Thymus (tissue), 11 donors: ENCODE measurements at regions not wholly inside any gene's neighbourhood (a gene's known extent, or its start where the extent isn't known, plus 50 kb on each side); places are given as distances from the start of the nearest gene placed in this dataset.
A peak's percentile ranks its signal among the peaks of the same experiment; 100 is the strongest.

Experiments
- DNase-seq, 9 donors: peaks; one replicate each; pipeline ENCODE4 v3.0.0-alpha.2; 2013; ENCODE audit warnings: low spot score in 9 of 9, low read depth in 6 of 9, missing footprints in 1 of 9
- H3K27ac ChIP-seq, 2 donors: one replicate each; pipeline ENCODE4 v1.5.1; 2013; ENCODE audit warnings: control low read depth in 1 of 2, low read depth in 1 of 2, low read length in 1 of 2, mild to moderate bottlenecking in 1 of 2, moderate library complexity in 1 of 2
- H3K27me3 ChIP-seq, 2 donors: one replicate each; pipeline ENCODE4 v1.5.1; 2013; ENCODE audit warnings: low read length in 1 of 2; ENCODE audit not compliant: control insufficient read depth in 2 of 2, insufficient read depth in 1 of 2
- H3K36me3 ChIP-seq, 2 donors: one replicate each; pipeline ENCODE4 v1.5.1; 2013; ENCODE audit warnings: low read length in 1 of 2, mild to moderate bottlenecking in 1 of 2, moderate library complexity in 1 of 2; ENCODE audit not compliant: control insufficient read depth in 2 of 2, insufficient read depth in 2 of 2
- H3K4me1 ChIP-seq, 2 donors: one replicate each; pipeline ENCODE4 v1.5.1; 2013; ENCODE audit warnings: low read length in 2 of 2; ENCODE audit not compliant: control insufficient read depth in 2 of 2, insufficient read depth in 2 of 2
- H3K4me3 ChIP-seq, 2 donors: one replicate each; pipeline ENCODE4 v1.5.1; 2013; ENCODE audit warnings: low read length in 2 of 2, control low read depth in 1 of 2, mild to moderate bottlenecking in 1 of 2
- H3K9me3 ChIP-seq, 2 donors: one replicate each; pipeline ENCODE4 v1.5.1; 2013; ENCODE audit warnings: low read length in 1 of 2, mild to moderate bottlenecking in 1 of 2; ENCODE audit not compliant: control insufficient read depth in 2 of 2, insufficient read depth in 1 of 2
- WGBS: extraction: QIAGEN DNeasy Blood & Tissue Kit; methylation state at CpG from one replicate; pipeline ENCODE4 v1.1.7; 2013; 5-methylcytosine and 5-hydroxymethylcytosine counted together
- donor health status: healthy.

- H3K27ac ChIP-seq, result no peak overlapping the region
- peaks cover 4 to 25% of the 10 kb centered on the region in 2 donors for H3K4me1 ChIP-seq
- WGBS, result 89% methylated on average over 19 of the region's 19 CpGs
These were observed 65.3 kb upstream of the ZMIZ1 start for GRCh38 chr10:79003183-79004100.

GRCh38 chr10:79004311-79004710 is 64.5 kb upstream of the ZMIZ1 start:
- DNase-seq, result no peak
- whole genome bisulfite sequencing, result 77% methylated on average over 5 of the region's 5 CpGs
- Histone ChIP-seq H3K27ac (no peak overlapping the region), H3K36me3 (no peaks in the 10 kb centered on the region), H3K4me3 (no peak overlapping the region), H3K4me1 (peaks cover 4 to 25% of the 10 kb centered on the region in 2 donors), H3K9me3 (no peaks in the 10 kb centered on the region), H3K27me3 (peaks cover 0 to 5% of the 10 kb centered on the region in 2 donors)

More at GRCh38 chr10:79003183-79004100, 65.3 kb upstream of the ZMIZ1 start:
- no peaks in the 10 kb centered on the region for H3K9me3 ChIP-seq
- DNase-seq, result no peak
- H3K36me3 ChIP-seq, result no peaks in the 10 kb centered on the region
- H3K4me3 ChIP-seq, result no peak overlapping the region
- H3K27me3 ChIP-seq, result peaks cover 0 to 5% of the 10 kb centered on the region in 2 donors

GRCh38 chr10:79005126-79005810 is 63.5 kb upstream of the ZMIZ1 start:
- 82% methylated on average over 11 of the region's 11 CpGs for WGBS

GRCh38 chr10:79007018-79007417 is 61.7 kb upstream of the ZMIZ1 start:
- H3K4me1 ChIP-seq, result peaks cover 4 to 18% of the 10 kb centered on the region in 2 donors
- H3K4me3 ChIP-seq, result no peak overlapping the region
- no peaks in the 10 kb centered on the region for H3K9me3 ChIP-seq
- H3K27ac ChIP-seq, result no peak overlapping the region
- no peaks in the 10 kb centered on the region for H3K36me3 ChIP-seq
- DNase-seq, result no peak
- WGBS, result 87% methylated on average over 8 of the region's 8 CpGs
- peaks cover 0 to 2% of the 10 kb centered on the region in 2 donors for H3K27me3 ChIP-seq

More at GRCh38 chr10:79005126-79005810, 63.5 kb upstream of the ZMIZ1 start:
- no peak overlapping the region for H3K27ac ChIP-seq
- peaks cover 4 to 25% of the 10 kb centered on the region in 2 donors for H3K4me1 ChIP-seq
- H3K4me3 ChIP-seq, result no peak overlapping the region
- no peaks in the 10 kb centered on the region for H3K36me3 ChIP-seq
- H3K27me3 ChIP-seq, result peaks cover 0 to 5% of the 10 kb centered on the region in 2 donors
- H3K9me3 ChIP-seq, result no peaks in the 10 kb centered on the region
- no peak for DNase-seq

- H3K36me3 ChIP-seq, result no peaks in the 10 kb centered on the region
- 62% methylated on average over 5 of the region's 5 CpGs for WGBS
- DNase-seq, result peak in 1 of 9 donors; percentile 51
- H3K27ac ChIP-seq, result peak overlapping the region in 1 of 2 donors; percentile 37
- H3K4me3 ChIP-seq, result no peak overlapping the region
- H3K9me3 ChIP-seq, result no peaks in the 10 kb centered on the region
- peaks cover 4 to 18% of the 10 kb centered on the region in 2 donors for H3K4me1 ChIP-seq
- peaks cover 0 to 2% of the 10 kb centered on the region in 2 donors for H3K27me3 ChIP-seq
These were observed 61.1 kb upstream of the ZMIZ1 start for GRCh38 chr10:79007421-79008319.

GRCh38 chr10:79009145-79009544 is 59.6 kb upstream of the ZMIZ1 start:
- H3K9me3 ChIP-seq, result no peaks in the 10 kb centered on the region

GRCh38 chr10:79012567-79012966 is 56.2 kb upstream of the ZMIZ1 start:
- no peak overlapping the region for H3K27ac ChIP-seq
- no peaks in the 10 kb centered on the region for H3K27me3 ChIP-seq
- H3K9me3 ChIP-seq, result peaks cover 0 to 3% of the 10 kb centered on the region in 2 donors
- no peak for DNase-seq
- peaks cover 1 to 3% of the 10 kb centered on the region in 2 donors for H3K4me1 ChIP-seq
- H3K4me3 ChIP-seq, result no peak overlapping the region
- WGBS, result 97% methylated on average over 4 of the region's 4 CpGs
- no peaks in the 10 kb centered on the region for H3K36me3 ChIP-seq

More at GRCh38 chr10:79009145-79009544, 59.6 kb upstream of the ZMIZ1 start:
- peaks cover 4 to 18% of the 10 kb centered on the region in 2 donors for H3K4me1 ChIP-seq
- no peak overlapping the region for H3K27ac ChIP-seq
- 98% methylated on average over 5 of the region's 5 CpGs for WGBS
- no peak for DNase-seq
- H3K36me3 ChIP-seq, result no peaks in the 10 kb centered on the region
- peaks cover 0 to 2% of the 10 kb centered on the region in 2 donors for H3K27me3 ChIP-seq
- H3K4me3 ChIP-seq, result no peak overlapping the region

GRCh38 chr10:79013406-79013987 is 55.3 kb upstream of the ZMIZ1 start:
- H3K9me3 ChIP-seq, result peaks cover 1 to 11% of the 10 kb centered on the region in 2 donors
- H3K4me1 ChIP-seq, result peaks cover 0 to 5% of the 10 kb centered on the region in 2 donors
- no peak for DNase-seq
- H3K36me3 ChIP-seq, result no peaks in the 10 kb centered on the region
- H3K4me3 ChIP-seq, result no peak overlapping the region
- H3K27me3 ChIP-seq, result no peaks in the 10 kb centered on the region
- WGBS, result 93% methylated on average over 12 of the region's 12 CpGs
- H3K27ac ChIP-seq, result no peak overlapping the region
